ENCODE measurements at regions not wholly inside any gene's neighbourhood (a gene's known extent, or its start where the extent isn't known, plus 50 kb on each side); places are given as distances from the start of the nearest gene placed in this dataset.
"Not testable (repeated sequence)": the region's sequence is repeated elsewhere in the genome, so short reads cannot be mapped to it uniquely, and the experiment has no call there.

DNA sequence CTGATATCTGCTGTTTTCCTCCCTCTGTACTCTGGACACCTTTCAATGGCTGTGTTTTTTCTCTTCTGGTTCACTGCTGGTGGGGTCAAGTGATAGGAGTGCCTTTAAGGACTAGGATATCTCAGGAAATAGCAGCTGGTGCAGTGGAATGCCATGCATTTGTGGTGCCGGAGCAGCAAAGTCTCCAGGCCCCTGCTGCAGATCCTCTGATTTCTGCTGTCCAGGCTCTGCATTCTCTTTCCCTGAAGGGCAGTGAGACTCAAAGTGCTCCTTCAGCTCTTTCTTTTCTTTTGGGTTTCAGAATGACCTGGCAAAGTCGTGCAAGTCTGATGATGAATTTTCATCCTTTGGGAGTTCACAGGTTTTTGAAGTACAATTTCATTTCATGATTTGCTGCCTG is 774.3 kb downstream of the FAM181B start:
- TF ChIP-seq, protein P1, sequence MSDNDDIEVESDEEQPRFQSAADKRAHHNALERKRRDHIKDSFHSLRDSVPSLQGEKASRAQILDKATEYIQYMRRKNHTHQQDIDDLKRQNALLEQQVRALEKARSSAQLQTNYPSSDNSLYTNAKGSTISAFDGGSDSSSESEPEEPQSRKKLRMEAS (IDR thresholded peaks at IDR 0.05; ENCODE audit: insufficient read depth, insufficient read length): no peak
- CTCF ChIA-PET: no interaction called here
- no peak overlapping the region for H3K9ac ChIP-seq (replicated peaks; ENCODE audit: extremely low read depth, insufficient read depth, low read length)
- H2AFZ ChIP-seq (ENCODE audit: low read depth, low read length): no peak overlapping the region
- H3K4me3 ChIP-seq (replicated peaks in 1 of 3; ENCODE audit: insufficient read depth in 1 of 3, low read depth in 1 of 3, low read length in 3 of 3): no peak overlapping the region
- no peaks in the 10 kb centered on the region for H3K27me3 ChIP-seq (ENCODE audit: control insufficient read depth in 2 of 2, insufficient read depth in 2 of 2, low read length in 2 of 2)
- dilution Hi-C loops (cut with MboI; ENCODE audit: extremely low pct_ligation_motif_present, low sequenced_read_pairs): no loop called here
- POLR2A ChIA-PET: no interaction called here
- no peaks in the 10 kb centered on the region for H4K20me1 ChIP-seq (replicated peaks; ENCODE audit: control insufficient read depth, extremely low read depth, insufficient read depth, low read length)
- no peak for FAIRE-seq
- no peak for DNase-seq (ENCODE audit: low read depth, low spot score)
- BruUV-seq (replicated peaks): no TSS peak
- H3K9me1 ChIP-seq (replicated peaks; ENCODE audit: control insufficient read depth, extremely low read depth, insufficient read depth, low read length): no peaks in the 10 kb centered on the region
- no peaks in the 10 kb centered on the region for H3K9me3 ChIP-seq (replicated peaks; ENCODE audit: control insufficient read depth, insufficient read depth, low read length)
- no peak overlapping the region for H3K4me2 ChIP-seq (ENCODE audit: insufficient read depth, low read length)
- no peaks in the 10 kb centered on the region for H3K79me2 ChIP-seq (ENCODE audit: control insufficient read depth, insufficient read depth, low read length)
- H3K4me1 ChIP-seq (ENCODE audit: control insufficient read depth, extremely low read depth, insufficient read depth, low read length): no peaks in the 10 kb centered on the region
- H3K27ac ChIP-seq (ENCODE audit: insufficient read depth, low read depth, low read length): no peak overlapping the region
- no peaks in the 10 kb centered on the region for H3K36me3 ChIP-seq (ENCODE audit: control insufficient read depth in 2 of 2, extremely low read depth in 1 of 2, insufficient read depth in 2 of 2, low read length in 2 of 2)
- intact Hi-C loops (cut with micrococcal nuclease): no loop called here

DNA sequence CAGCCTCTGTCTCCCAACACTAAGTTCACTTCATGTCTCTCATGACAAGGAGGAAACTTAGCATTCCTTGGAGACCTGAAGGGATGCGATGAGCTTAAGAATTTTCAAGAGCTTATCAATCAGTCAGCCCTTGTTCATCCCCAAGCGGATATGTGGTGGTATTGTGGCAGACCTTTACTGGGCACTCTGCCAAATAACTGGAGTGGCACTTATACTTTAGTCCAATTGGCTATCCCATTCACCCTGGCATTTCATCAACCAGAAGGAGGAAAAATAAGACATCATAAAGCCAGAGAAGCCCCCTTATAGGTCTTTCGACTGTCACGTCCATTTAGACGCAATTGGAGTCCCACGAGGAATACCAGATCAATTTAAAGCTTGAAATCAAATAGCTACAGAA is 779.4 kb downstream of the FAM181B start:
- H3K27me3 ChIP-seq (ENCODE audit: control insufficient read depth in 2 of 2, insufficient read depth in 2 of 2, low read length in 2 of 2); POLR2A ChIA-PET; H3K9me3 ChIP-seq (replicated peaks; ENCODE audit: control insufficient read depth, insufficient read depth, low read length); dilution Hi-C loops (cut with MboI; ENCODE audit: extremely low pct_ligation_motif_present, low sequenced_read_pairs); H3K4me1 ChIP-seq (ENCODE audit: control insufficient read depth, extremely low read depth, insufficient read depth, low read length); H3K36me3 ChIP-seq (ENCODE audit: control insufficient read depth in 2 of 2, extremely low read depth in 1 of 2, insufficient read depth in 2 of 2, low read length in 2 of 2); FAIRE-seq; H3K4me3 ChIP-seq (replicated peaks in 1 of 3; ENCODE audit: insufficient read depth in 1 of 3, low read depth in 1 of 3, low read length in 3 of 3); H3K9me1 ChIP-seq (replicated peaks; ENCODE audit: control insufficient read depth, extremely low read depth, insufficient read depth, low read length); intact Hi-C loops (cut with micrococcal nuclease); H2AFZ ChIP-seq (ENCODE audit: low read depth, low read length); DNase-seq (ENCODE audit: low read depth, low spot score); H3K4me2 ChIP-seq (ENCODE audit: insufficient read depth, low read length); H3K27ac ChIP-seq (ENCODE audit: insufficient read depth, low read depth, low read length); H3K9ac ChIP-seq (replicated peaks; ENCODE audit: extremely low read depth, insufficient read depth, low read length); CTCF ChIA-PET; H3K79me2 ChIP-seq (ENCODE audit: control insufficient read depth, insufficient read depth, low read length); H4K20me1 ChIP-seq (replicated peaks; ENCODE audit: control insufficient read depth, extremely low read depth, insufficient read depth, low read length); BruUV-seq (replicated peaks): not testable (repeated sequence)

DNA sequence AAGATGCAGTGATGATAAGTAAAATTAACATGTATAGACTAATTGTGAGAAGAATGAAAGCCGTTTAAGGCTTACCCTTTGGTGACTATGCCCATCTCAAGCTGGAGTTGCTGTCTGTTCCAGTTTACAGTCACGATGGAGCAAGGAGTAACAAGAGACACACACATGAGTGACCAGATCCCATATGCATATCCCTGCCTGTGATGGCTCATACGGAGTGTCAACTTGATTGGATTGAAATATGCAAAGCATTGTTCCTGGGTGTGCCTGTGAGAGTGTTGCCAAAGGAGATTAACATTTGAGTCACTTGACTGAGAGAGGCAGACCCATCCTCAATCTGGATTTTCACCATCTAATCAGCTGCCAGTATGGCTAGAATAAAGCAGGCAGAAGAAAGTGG is 786.8 kb downstream of the FAM181B start:
- Histone ChIP-seq H3K27ac (ENCODE audit: insufficient read depth, low read depth, low read length) (no peak overlapping the region), H3K9ac (replicated peaks; ENCODE audit: extremely low read depth, insufficient read depth, low read length) (no peak overlapping the region), H4K20me1 (replicated peaks; ENCODE audit: control insufficient read depth, extremely low read depth, insufficient read depth, low read length) (no peaks in the 10 kb centered on the region), H3K9me3 (replicated peaks; ENCODE audit: control insufficient read depth, insufficient read depth, low read length) (no peaks in the 10 kb centered on the region), H3K27me3 (ENCODE audit: control insufficient read depth in 2 of 2, insufficient read depth in 2 of 2, low read length in 2 of 2) (no peaks in the 10 kb centered on the region), H3K4me1 (ENCODE audit: control insufficient read depth, extremely low read depth, insufficient read depth, low read length) (no peaks in the 10 kb centered on the region), H3K36me3 (ENCODE audit: control insufficient read depth in 2 of 2, extremely low read depth in 1 of 2, insufficient read depth in 2 of 2, low read length in 2 of 2) (no peaks in the 10 kb centered on the region), H3K79me2 (ENCODE audit: control insufficient read depth, insufficient read depth, low read length) (no peaks in the 10 kb centered on the region), H3K4me3 (replicated peaks in 1 of 3; ENCODE audit: insufficient read depth in 1 of 3, low read depth in 1 of 3, low read length in 3 of 3) (no peak overlapping the region), H3K9me1 (replicated peaks; ENCODE audit: control insufficient read depth, extremely low read depth, insufficient read depth, low read length) (no peaks in the 10 kb centered on the region), H3K4me2 (ENCODE audit: insufficient read depth, low read length) (no peak overlapping the region), H2AFZ (ENCODE audit: low read depth, low read length) (no peak overlapping the region)
- POLR2A ChIA-PET: no interaction called here
- dilution Hi-C loops (cut with MboI; ENCODE audit: extremely low pct_ligation_motif_present, low sequenced_read_pairs) (no loop called here), intact Hi-C loops (cut with micrococcal nuclease) (no loop called here)
- CTCF ChIA-PET: no interaction called here
- no peak for FAIRE-seq
- DNase-seq (ENCODE audit: low read depth, low spot score): no peak
- TF ChIP-seq POLR2AphosphoS5 (IDR thresholded peaks at IDR 0.05; ENCODE audit: insufficient read depth, low read depth, low read length) (no peak), FOS (IDR thresholded peaks at IDR 0.05; ENCODE audit: borderline replicate concordance, insufficient read depth, low read length) (no peak)
- no TSS peak for BruUV-seq (replicated peaks)
